ENCODE measurements at regions not wholly inside any gene's neighbourhood (a gene's known extent, or its start where the extent isn't known, plus 50 kb on each side); places are given as distances from the start of the nearest gene placed in this dataset.
A peak's percentile ranks its signal among the peaks of the same experiment; 100 is the strongest.

- Histone ChIP-seq H3K27me3 (peaks cover 0 to 31% (median 13%) of the 10 kb centered on the region in 3 donors), H3K9me3 (no peaks in the 10 kb centered on the region), H3K27ac (no peak overlapping the region), H3K4me1 (no peaks in the 10 kb centered on the region), H3K4me3 (no peak overlapping the region), H3K36me3 (no peaks in the 10 kb centered on the region)
- DNase-seq = no peak
- TF ChIP-seq POLR2A (IDR thresholded peaks at IDR 0.05) (no peak), POLR2AphosphoS5 (IDR thresholded peaks at IDR 0.05) (no peak), EP300 (IDR thresholded peaks at IDR 0.05) (no peak), CTCF (IDR thresholded peaks at IDR 0.05) (no peak)
- 51 to 71% (median 54%) methylated on average over 40 of the region's 40 CpGs for WGBS, 5 donors
- intact Hi-C loops (cut with DNase I; ENCODE audit: low total_unique reads) = no loop called here
These were observed 165.1 kb upstream of the TNRC6C start for GRCh38 chr17:77793146-77793970.

- peaks cover 0 to 31% (median 13%) of the 10 kb centered on the region in 3 donors for H3K27me3 ChIP-seq
- intact Hi-C loops (cut with DNase I; ENCODE audit: low total_unique reads) = no loop called here
- WGBS, 5 donors = 76 to 89% (median 78%) methylated on average over 5 of the region's 5 CpGs
- no peaks in the 10 kb centered on the region for H3K9me3 ChIP-seq
- no peaks in the 10 kb centered on the region for H3K4me1 ChIP-seq
- DNase-seq = no peak
- no peaks in the 10 kb centered on the region for H3K36me3 ChIP-seq
- no peak for TF ChIP-seq POLR2A (IDR thresholded peaks at IDR 0.05)
- TF ChIP-seq POLR2AphosphoS5 (IDR thresholded peaks at IDR 0.05) = no peak
- no peak for TF ChIP-seq EP300 (IDR thresholded peaks at IDR 0.05)
- no peak for TF ChIP-seq CTCF (IDR thresholded peaks at IDR 0.05)
- H3K4me3 ChIP-seq = no peak overlapping the region
- no peak overlapping the region for H3K27ac ChIP-seq
These were observed 164.6 kb upstream of the TNRC6C start for GRCh38 chr17:77793971-77794235.

GRCh38 chr17:77794846-77795245 lies 163.7 kb upstream of the TNRC6C start:
- WGBS, 5 donors = 59 to 88% (median 77%) methylated on average over 2 to 6 of the region's 6 CpGs
- no peak for DNase-seq
- H3K4me3 ChIP-seq = no peak overlapping the region
- H3K27ac ChIP-seq = no peak overlapping the region
- no peaks in the 10 kb centered on the region for H3K4me1 ChIP-seq
- H3K9me3 ChIP-seq = no peaks in the 10 kb centered on the region
- H3K27me3 ChIP-seq = peaks cover 0 to 28% (median 13%) of the 10 kb centered on the region in 3 donors
- H3K36me3 ChIP-seq = no peaks in the 10 kb centered on the region
- TF ChIP-seq EP300 (IDR thresholded peaks at IDR 0.05) (no peak), POLR2A (IDR thresholded peaks at IDR 0.05) (no peak), CTCF (IDR thresholded peaks at IDR 0.05) (no peak), POLR2AphosphoS5 (IDR thresholded peaks at IDR 0.05) (no peak)
- intact Hi-C loops (cut with DNase I; ENCODE audit: low total_unique reads) = no loop called here

GRCh38 chr17:77795685-77796084 lies 162.8 kb upstream of the TNRC6C start:
- peaks cover 0 to 20% (median 13%) of the 10 kb centered on the region in 3 donors for H3K27me3 ChIP-seq

More at GRCh38 chr17:77795685-77796084, 162.8 kb upstream of the TNRC6C start:
- no peaks in the 10 kb centered on the region for H3K4me1 ChIP-seq
- H3K27ac ChIP-seq = peak overlapping the region in 1 of 5 donors; percentile 11
- no peak overlapping the region for H3K4me3 ChIP-seq
- intact Hi-C loops (cut with DNase I; ENCODE audit: low total_unique reads) = no loop called here
- no peak for DNase-seq
- no peaks in the 10 kb centered on the region for H3K9me3 ChIP-seq
- no peaks in the 10 kb centered on the region for H3K36me3 ChIP-seq
- WGBS, 5 donors = 62 to 74% (median 67%) methylated on average over 4 of the region's 4 CpGs
- TF ChIP-seq POLR2A (IDR thresholded peaks at IDR 0.05) = no peak
- TF ChIP-seq CTCF (IDR thresholded peaks at IDR 0.05) = no peak
- TF ChIP-seq POLR2AphosphoS5 (IDR thresholded peaks at IDR 0.05) = no peak
- TF ChIP-seq EP300 (IDR thresholded peaks at IDR 0.05) = no peak

All from stomach (tissue), 8 donors.